Osteocyte (in vitro differentiated cells): ENCODE measurements at regions not wholly inside any gene's neighbourhood (a gene's known extent, or its start where the extent isn't known, plus 50 kb on each side); places are given as distances from the start of the nearest gene placed in this dataset.

ENCODE experiments used
- DNase-seq: peaks from one replicate; pipeline ENCODE4 v3.0.0; 2021; ENCODE audit warnings: mixed read lengths; ENCODE audit not compliant: unreplicated experiment; ENCODE audit errors: extremely low spot score
- H3K27ac Mint-ChIP-seq: one replicate; pipeline ENCODE4 v1.8.0; 2021; ENCODE audit warnings: mild to moderate bottlenecking, mixed read lengths; ENCODE audit not compliant: unreplicated experiment
- H3K27me3 Mint-ChIP-seq: one replicate; pipeline ENCODE4 v1.8.0; 2021; ENCODE audit warnings: mixed read lengths; ENCODE audit not compliant: unreplicated experiment
- H3K36me3 Mint-ChIP-seq: one replicate; pipeline ENCODE4 v1.8.0; 2021; ENCODE audit warnings: mixed read lengths; ENCODE audit not compliant: unreplicated experiment
- H3K4me1 Mint-ChIP-seq: one replicate; pipeline ENCODE4 v1.8.0; 2021; ENCODE audit warnings: mixed read lengths; ENCODE audit not compliant: unreplicated experiment
- H3K4me3 Mint-ChIP-seq: one replicate; pipeline ENCODE4 v1.8.0; 2021; ENCODE audit warnings: mild to moderate bottlenecking, moderate library complexity, mixed read lengths; ENCODE audit not compliant: unreplicated experiment
- H3K9me3 Mint-ChIP-seq: one replicate; pipeline ENCODE4 v1.8.0; 2021; ENCODE audit warnings: mixed read lengths; ENCODE audit not compliant: unreplicated experiment
- TF ChIP-seq, protein P1 (sequence below): fragments of 200-600 bp; sonication (generic); IDR thresholded peaks from 2 replicates; pipeline ENCODE4 v1.5.0; 2021; ENCODE audit warnings: antibody characterized with exemption, mild to moderate bottlenecking, moderate library complexity

DNA sequence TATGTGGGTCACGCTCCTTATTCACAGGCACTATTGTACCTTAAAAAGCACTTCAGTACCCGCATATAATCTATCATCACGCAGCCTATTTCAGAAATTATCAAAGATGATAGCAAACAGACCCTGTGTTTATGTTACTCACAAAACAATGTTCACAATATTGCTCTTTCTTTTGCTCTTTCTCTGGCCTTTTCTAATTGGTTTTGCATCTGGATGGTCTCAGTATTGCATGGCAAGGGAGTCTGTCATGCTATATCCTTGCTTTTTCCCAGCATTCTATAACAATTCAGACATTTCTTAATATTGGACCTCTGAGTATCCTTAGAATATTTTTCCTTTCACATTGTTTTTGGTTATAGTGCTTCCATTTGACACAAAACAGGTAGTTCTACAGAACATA, 541.8 kb upstream of the KLF12 start:
- no peak for DNase-seq
- TF ChIP-seq, protein P1, sequence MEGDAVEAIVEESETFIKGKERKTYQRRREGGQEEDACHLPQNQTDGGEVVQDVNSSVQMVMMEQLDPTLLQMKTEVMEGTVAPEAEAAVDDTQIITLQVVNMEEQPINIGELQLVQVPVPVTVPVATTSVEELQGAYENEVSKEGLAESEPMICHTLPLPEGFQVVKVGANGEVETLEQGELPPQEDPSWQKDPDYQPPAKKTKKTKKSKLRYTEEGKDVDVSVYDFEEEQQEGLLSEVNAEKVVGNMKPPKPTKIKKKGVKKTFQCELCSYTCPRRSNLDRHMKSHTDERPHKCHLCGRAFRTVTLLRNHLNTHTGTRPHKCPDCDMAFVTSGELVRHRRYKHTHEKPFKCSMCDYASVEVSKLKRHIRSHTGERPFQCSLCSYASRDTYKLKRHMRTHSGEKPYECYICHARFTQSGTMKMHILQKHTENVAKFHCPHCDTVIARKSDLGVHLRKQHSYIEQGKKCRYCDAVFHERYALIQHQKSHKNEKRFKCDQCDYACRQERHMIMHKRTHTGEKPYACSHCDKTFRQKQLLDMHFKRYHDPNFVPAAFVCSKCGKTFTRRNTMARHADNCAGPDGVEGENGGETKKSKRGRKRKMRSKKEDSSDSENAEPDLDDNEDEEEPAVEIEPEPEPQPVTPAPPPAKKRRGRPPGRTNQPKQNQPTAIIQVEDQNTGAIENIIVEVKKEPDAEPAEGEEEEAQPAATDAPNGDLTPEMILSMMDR = no peak
- Mint-ChIP-seq H3K27me3 (no peaks in the 10 kb centered on the region), H3K4me3 (no peak overlapping the region), H3K36me3 (peaks cover 2% of the 10 kb centered on the region), H3K27ac (no peak overlapping the region), H3K9me3 (peaks cover 6% of the 10 kb centered on the region), H3K4me1 (no peaks in the 10 kb centered on the region)

- Mint-ChIP-seq H3K27ac (no peak overlapping the region), H3K36me3 (peaks cover 2% of the 10 kb centered on the region), H3K27me3 (no peaks in the 10 kb centered on the region), H3K9me3 (peaks cover 6% of the 10 kb centered on the region), H3K4me1 (no peaks in the 10 kb centered on the region), H3K4me3 (no peak overlapping the region)
- DNase-seq = no peak
- TF ChIP-seq, protein P1 = no peak
Observed at GRCh38 chr13:74675182-74675581, 541.0 kb upstream of the KLF12 start.

GRCh38 chr13:74674720-74675119, 540.5 kb upstream of the KLF12 start:
- Mint-ChIP-seq H3K4me1 (no peaks in the 10 kb centered on the region), H3K9me3 (peaks cover 6% of the 10 kb centered on the region), H3K36me3 (peaks cover 2% of the 10 kb centered on the region), H3K27me3 (no peaks in the 10 kb centered on the region), H3K4me3 (no peak overlapping the region), H3K27ac (no peak overlapping the region)
- TF ChIP-seq, protein P1 = no peak
- DNase-seq = no peak

DNA sequence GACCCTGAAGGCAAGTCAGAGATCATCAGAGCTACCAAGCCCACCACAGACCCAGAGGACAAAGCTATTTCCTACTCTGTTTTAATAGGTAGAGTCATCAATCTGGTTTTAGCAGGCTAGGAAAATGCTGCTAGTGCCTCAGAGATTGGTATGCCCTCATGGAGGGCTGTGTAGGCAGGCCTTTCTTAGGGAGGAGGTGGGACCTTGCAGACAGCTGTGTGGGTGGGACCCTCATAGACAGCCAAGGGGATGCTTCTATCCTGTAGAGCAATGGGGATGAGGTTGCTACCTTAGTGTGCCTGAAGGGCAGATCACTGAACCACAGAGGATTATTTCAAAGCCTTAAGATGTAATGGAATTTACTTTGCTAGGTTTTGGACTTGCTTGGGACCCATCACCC, 534.9 kb upstream of the KLF12 start:
- peaks cover 6% of the 10 kb centered on the region for H3K9me3 Mint-ChIP-seq
- H3K27me3 Mint-ChIP-seq = no peaks in the 10 kb centered on the region
- DNase-seq = no peak
- H3K27ac Mint-ChIP-seq = no peak overlapping the region
- TF ChIP-seq, protein P1 = no peak
- peaks cover 2% of the 10 kb centered on the region for H3K36me3 Mint-ChIP-seq
- no peaks in the 10 kb centered on the region for H3K4me1 Mint-ChIP-seq
- no peak overlapping the region for H3K4me3 Mint-ChIP-seq

- Mint-ChIP-seq H3K27ac (no peak overlapping the region), H3K4me3 (no peak overlapping the region), H3K9me3 (peaks cover 1% of the 10 kb centered on the region), H3K36me3 (no peaks in the 10 kb centered on the region), H3K4me1 (no peaks in the 10 kb centered on the region), H3K27me3 (no peaks in the 10 kb centered on the region)
- TF ChIP-seq, protein P1 = no peak
- DNase-seq = no peak
Observed at GRCh38 chr13:74667656-74668203, 533.5 kb upstream of the KLF12 start.
